ENCODE measurements at regions not wholly inside any gene's neighbourhood (a gene's known extent, or its start where the extent isn't known, plus 50 kb on each side); places are given as distances from the start of the nearest gene placed in this dataset.

- TF ChIP-seq ZFX (IDR thresholded peaks at IDR 0.05): no peak
- no peak for TF ChIP-seq CTCF (conservative IDR thresholded peaks at IDR 0.05)
- no peak overlapping the region for H3K27ac ChIP-seq
Observed at GRCh38 chr3:63199606-63200005, 78.5 kb upstream of the SYNPR start.

- H3K27ac ChIP-seq: no peak overlapping the region
- TF ChIP-seq ZFX (IDR thresholded peaks at IDR 0.05) (no peak), CTCF (conservative IDR thresholded peaks at IDR 0.05) (no peak)
Observed at GRCh38 chr3:63202529-63202928, 75.6 kb upstream of the SYNPR start.

GRCh38 chr3:63207066-63207590 is 71.0 kb upstream of the SYNPR start:
- H3K27ac ChIP-seq: no peak overlapping the region
- no peak for TF ChIP-seq CTCF (conservative IDR thresholded peaks at IDR 0.05)
- TF ChIP-seq ZFX (IDR thresholded peaks at IDR 0.05): no peak

- TF ChIP-seq ZFX (IDR thresholded peaks at IDR 0.05) (no peak), CTCF (conservative IDR thresholded peaks at IDR 0.05) (no peak)
- H3K27ac ChIP-seq: no peak overlapping the region
Observed at GRCh38 chr3:63228087-63228486, 50.0 kb upstream of the SYNPR start.
